H1 (cell line): ENCODE measurements at regions not wholly inside any gene's neighbourhood (a gene's known extent, or its start where the extent isn't known, plus 50 kb on each side); places are given as distances from the start of the nearest gene placed in this dataset.

Experiments used
- CTCF ChIA-PET: fragments of 300-600 bp; sonication (Branson Sonifier 250); formaldehyde crosslinking; loops from one replicate; lab custom pipeline; 2021; ENCODE audit not compliant: partially characterized antibody; lab: Charles Lee
- POLR2A ChIA-PET: fragments of 300-600 bp; sonication (Branson Sonifier 250); formaldehyde crosslinking; loops from one replicate; lab custom pipeline; 2021; ENCODE audit warnings: inconsistent platforms; ENCODE audit not compliant: partially characterized antibody; lab: Charles Lee
- DNase-seq, 2 experiments: peaks; one replicate each; pipeline versions ENCODE4 v3.0.0 to v3.0.0-alpha.2; 2010 to 2022; ENCODE audit warnings: low spot score in 2 of 2, low read depth in 1 of 2, mixed read lengths in 1 of 2
- FAIRE-seq: peaks from 2 replicates; lab custom pipeline; 2011; peaks lifted over from hg19 to GRCh38; lab: Jason Lieb, UNC
- H2AFZ ChIP-seq: 2 replicates; pipeline ENCODE4 v1.8.1; 2012; ENCODE audit warnings: low read length, inconsistent platforms
- H2AK5ac ChIP-seq: 2 replicates; pipeline ENCODE4 v1.6.1; 2013; ENCODE audit warnings: low read depth, low read length
- H2BK120ac ChIP-seq: replicated peaks from 2 replicates; pipeline ENCODE3; 2013; ENCODE audit warnings: low read depth, low read length, inconsistent platforms
- H2BK12ac ChIP-seq: 2 replicates; pipeline ENCODE4 v1.6.1; 2013; ENCODE audit warnings: low read depth, low read length
- H2BK15ac ChIP-seq: 2 replicates; pipeline ENCODE4 v1.6.1; 2013; ENCODE audit warnings: low read length
- H2BK20ac ChIP-seq: 2 replicates; pipeline ENCODE4 v1.6.1; 2013; ENCODE audit warnings: low read length
- H2BK5ac ChIP-seq: 2 replicates; pipeline ENCODE4 v1.6.1; 2013; ENCODE audit warnings: low read depth, low read length
- H3K14ac ChIP-seq: 2 replicates; pipeline ENCODE4 v1.6.1; 2013; ENCODE audit warnings: inconsistent platforms; ENCODE audit not compliant: insufficient read length
- H3K18ac ChIP-seq: 2 replicates; pipeline ENCODE4 v1.6.1; 2013; ENCODE audit warnings: low read length; ENCODE audit errors: extremely low read depth
- H3K23ac ChIP-seq: 2 replicates; pipeline ENCODE4 v1.6.1; 2013; ENCODE audit warnings: inconsistent platforms; ENCODE audit not compliant: insufficient read length
- H3K23me2 ChIP-seq: 2 replicates; pipeline ENCODE4 v1.6.1; 2013; ENCODE audit warnings: low read depth, low read length
- H3K27ac ChIP-seq: 2 replicates; pipeline ENCODE4 v1.6.1; 2011; ENCODE audit warnings: low read depth, low read length, inconsistent platforms
- H3K27me3 ChIP-seq, 4 experiments: replicated peaks in 1 of 4; 1 replicate in 1 of 4; 2 replicates in 3 of 4; pipeline versions ENCODE4 v1.6.1 to v1.8.1; 2011 to 2013; ENCODE audit warnings: low read length in 3 of 4, mild to moderate bottlenecking in 3 of 4, inconsistent platforms in 2 of 4, mixed read lengths in 2 of 4, moderate library complexity in 1 of 4; ENCODE audit not compliant: control insufficient read depth in 3 of 4, insufficient read depth in 3 of 4; ENCODE audit errors: extremely low read depth in 1 of 4
- H3K36me3 ChIP-seq, 4 experiments: 2 replicates each; pipeline versions ENCODE4 v1.6.1 to v1.8.1; 2011 to 2013; ENCODE audit warnings: mild to moderate bottlenecking in 4 of 4, low read length in 3 of 4, moderate library complexity in 2 of 4, control low read depth in 1 of 4, inconsistent platforms in 1 of 4; ENCODE audit not compliant: insufficient read depth in 4 of 4, control insufficient read depth in 2 of 4
- H3K4ac ChIP-seq: replicated peaks from 2 replicates; pipeline ENCODE3; 2013; ENCODE audit warnings: low read length, low read depth, mixed read lengths, inconsistent platforms; ENCODE audit not compliant: insufficient read length
- H3K4me1 ChIP-seq, 4 experiments: replicated peaks in 1 of 4; 1 replicate in 1 of 4; 2 replicates in 3 of 4; pipeline versions ENCODE4 v1.6.1 to v1.8.1; 2011 to 2013; ENCODE audit warnings: low read length in 3 of 4, inconsistent platforms in 2 of 4, mixed read lengths in 1 of 4; ENCODE audit not compliant: insufficient read depth in 4 of 4, control insufficient read depth in 3 of 4
- H3K4me2 ChIP-seq, 2 experiments: 2 replicates each; pipeline versions ENCODE4 v1.6.1 to v1.8.1; 2011 to 2013; ENCODE audit warnings: low read depth in 2 of 2, low read length in 2 of 2, control low read depth in 1 of 2, inconsistent platforms in 1 of 2, mild to moderate bottlenecking in 1 of 2; ENCODE audit not compliant: insufficient read depth in 1 of 2
- H3K4me3 ChIP-seq, 4 experiments: fragments of 200-600, 300-600 bp in 1 of 4; sonication (generic), shearing (Covaris generic), sonication (Bioruptor Twin) in 1 of 4; 2 replicates each; pipeline versions ENCODE4 v1.5.1 to v1.8.1; 2011 to 2016; ENCODE audit warnings: low read length in 4 of 4, low read depth in 3 of 4, control low read depth in 2 of 4, inconsistent platforms in 2 of 4, mild to moderate bottlenecking in 2 of 4, mixed read lengths in 1 of 4, moderate library complexity in 1 of 4; ENCODE audit not compliant: insufficient read depth in 2 of 4; ENCODE audit errors: extremely low read depth in 1 of 4
- H3K56ac ChIP-seq: replicated peaks from 2 replicates; pipeline ENCODE3; 2013; ENCODE audit warnings: low read depth, mild to moderate bottlenecking, mixed read lengths, low read length, inconsistent platforms; ENCODE audit not compliant: insufficient read length
- H3K79me1 ChIP-seq: 2 replicates; pipeline ENCODE4 v1.6.1; 2013; ENCODE audit warnings: low read depth, low read length, control low read depth
- H3K79me2 ChIP-seq, 2 experiments: 2 replicates each; pipeline versions ENCODE4 v1.6.1 to v1.8.1; 2012 to 2013; ENCODE audit warnings: low read length in 2 of 2, mild to moderate bottlenecking in 2 of 2, inconsistent platforms in 1 of 2; ENCODE audit not compliant: insufficient read depth in 2 of 2, control insufficient read depth in 1 of 2
- H3K9ac ChIP-seq, 4 experiments: replicated peaks in 1 of 4; 1 replicate in 1 of 4; 2 replicates in 3 of 4; pipeline versions ENCODE4 v1.6.1 to v1.8.1; 2011 to 2013; ENCODE audit warnings: low read depth in 3 of 4, low read length in 3 of 4, control low read depth in 2 of 4, mild to moderate bottlenecking in 2 of 4, moderate library complexity in 2 of 4, inconsistent platforms in 1 of 4; ENCODE audit errors: extremely low read depth in 1 of 4
- H3K9me3 ChIP-seq, 2 experiments: 2 replicates each; pipeline versions ENCODE4 v1.6.1 to v1.8.1; 2012 to 2013; ENCODE audit warnings: mild to moderate bottlenecking in 2 of 2, moderate library complexity in 2 of 2, control low read depth in 1 of 2, inconsistent platforms in 1 of 2, low read depth in 1 of 2, low read length in 1 of 2, mixed read lengths in 1 of 2; ENCODE audit not compliant: insufficient read depth in 2 of 2
- H4K20me1 ChIP-seq, 2 experiments: replicated peaks in 1 of 2; 2 replicates each; pipeline versions ENCODE3 to v1.8.1; 2011 to 2013; ENCODE audit warnings: inconsistent platforms in 2 of 2, low read length in 2 of 2, mild to moderate bottlenecking in 1 of 2; ENCODE audit not compliant: insufficient read depth in 2 of 2, control insufficient read depth in 1 of 2
- H4K5ac ChIP-seq: 2 replicates; pipeline ENCODE4 v1.6.1; 2013; ENCODE audit warnings: low read length, low read depth, mixed read lengths, inconsistent platforms; ENCODE audit not compliant: insufficient read length
- H4K8ac ChIP-seq: 2 replicates; pipeline ENCODE4 v1.8.0; 2013; ENCODE audit warnings: mild to moderate bottlenecking, moderate library complexity, low read length, inconsistent platforms; ENCODE audit not compliant: insufficient read depth; ENCODE audit errors: extremely low read depth
- H4K91ac ChIP-seq: replicated peaks from 2 replicates; pipeline ENCODE3; 2013; ENCODE audit warnings: low read length, mixed read lengths, inconsistent platforms; ENCODE audit not compliant: insufficient read length
- ATF2 ChIP-seq: IDR thresholded peaks from 2 replicates; pipeline ENCODE4 v1.6.1; 2012; ENCODE audit warnings: low read length, inconsistent platforms
- POU5F1 ChIP-seq: IDR thresholded peaks from 2 replicates; pipeline ENCODE4 v1.6.1; 2011; ENCODE audit warnings: low read depth, mild to moderate bottlenecking, low read length, moderate library complexity
- WGBS, 2 experiments: shearing (Covaris generic) in 1 of 2; methylation state at CpG; one replicate each; pipeline versions ENCODE4 v1.1.6 to v1.1.7; 2013 to 2015; ENCODE audit warnings: low lambda C conversion rate in 2 of 2, mixed read lengths in 2 of 2, inconsistent platforms in 1 of 2, low coverage in 1 of 2, missing lambda C conversion rate in 1 of 2; ENCODE audit not compliant: insufficient replicate concordance in 2 of 2, insufficient coverage in 1 of 2, insufficient read length in 1 of 2; ENCODE audit errors: extremely low coverage in 1 of 2, missing lambda C conversion rate in 1 of 2; 5-methylcytosine and 5-hydroxymethylcytosine counted together

- Histone ChIP-seq H4K91ac (no peak overlapping the region), H3K23ac (no peak overlapping the region), H2BK15ac (no peak overlapping the region), H3K4ac (no peak overlapping the region), H2AFZ (peak overlapping the region; percentile 70; the same call in 1 of the 2 replicates), H2AK5ac (no peak overlapping the region), H4K5ac (no peak overlapping the region), H3K23me2 (no peaks in the 10 kb centered on the region), H3K4me1 (peaks cover 0 to 8% (median 3%) of the 10 kb centered on the region in 4 experiments; a peak in 3 of 7 replicates), H3K4me2 (no peak overlapping the region), H3K27ac (no peak overlapping the region), H2BK5ac (no peak overlapping the region), H3K56ac (no peak overlapping the region), H3K9ac (no peak overlapping the region), H3K18ac (no peak overlapping the region), H3K36me3 (no peaks in the 10 kb centered on the region), H4K8ac (no peak overlapping the region), H2BK12ac (no peak overlapping the region), H3K14ac (no peak overlapping the region), H3K79me1 (no peaks in the 10 kb centered on the region), H3K27me3 (no peaks in the 10 kb centered on the region), H3K4me3 (no peak overlapping the region), H3K79me2 (no peaks in the 10 kb centered on the region)
- DNase-seq = no peak
- FAIRE-seq = no peak
- TF ChIP-seq POU5F1 = no peak
- no peak for TF ChIP-seq ATF2
- TF ChIP-seq, all 59 proteins: peak for 0
- H3K9me3 ChIP-seq = no peaks in the 10 kb centered on the region
- no peaks in the 10 kb centered on the region for H4K20me1 ChIP-seq
- H2BK120ac ChIP-seq = no peak overlapping the region
- H2BK20ac ChIP-seq = no peak overlapping the region
- ChIA-PET POLR2A (no interaction called here), CTCF (interaction anchor here (0.6 kb wide), 1 partner anchor 210 kb away, joined by 3 read pairs; no protein-coding TSS in a partner anchor)
- WGBS, 2 experiments = 76% methylated on average over 4 of the region's 4 CpGs; no CpG with 5 or more reads in 1 of the 2 experiments
These were observed 224.3 kb upstream of the ATP2B1 start for GRCh38 chr12:89932954-89933353.
